ENCODE measurements at regions not wholly inside any gene's neighbourhood (a gene's known extent, or its start where the extent isn't known, plus 50 kb on each side); places are given as distances from the start of the nearest gene placed in this dataset.
A peak's percentile ranks its signal among the peaks of the same experiment; 100 is the strongest.

- H3K36me3 ChIP-seq (ENCODE audit: control insufficient read depth in 1 of 2, insufficient read depth in 2 of 2, low read depth in 1 of 2, low read length in 2 of 2), result no peaks in the 10 kb centered on the region
- no peaks in the 10 kb centered on the region for H3K4me1 ChIP-seq (ENCODE audit: control insufficient read depth, insufficient read depth, low read depth, low read length)
- H4K8ac ChIP-seq (ENCODE audit: low read length), result no peak overlapping the region
- no peak overlapping the region for H3K18ac ChIP-seq (ENCODE audit: low read depth in 1 of 2, low read length in 2 of 2)
- no CpG with 5 or more reads among the region's 4 CpGs for WGBS
- DNase-seq, result peak; percentile 60
- H3K27me3 ChIP-seq (ENCODE audit: control insufficient read depth in 1 of 2, insufficient read depth in 1 of 2, low read length in 2 of 2), result peaks cover 3 to 4% of the 10 kb centered on the region in 2 experiments
- no peak overlapping the region for H2AK5ac ChIP-seq (ENCODE audit: low read length, severe bottlenecking)
- no peak overlapping the region for H2BK12ac ChIP-seq (ENCODE audit: low read length in 2 of 2)
- H3K79me1 ChIP-seq (replicated peaks; ENCODE audit: low read length, poor library complexity, severe bottlenecking), result no peaks in the 10 kb centered on the region
- no peaks in the 10 kb centered on the region for H3K9me3 ChIP-seq (ENCODE audit: control insufficient read depth, low read length)
- H3K23ac ChIP-seq (ENCODE audit: low read length in 2 of 2), result no peak overlapping the region
- H3K9ac ChIP-seq (ENCODE audit: low read length), result no peak overlapping the region
- H2BK5ac ChIP-seq (ENCODE audit: low read depth, low read length, poor library complexity, severe bottlenecking), result no peak overlapping the region
- H3K4me3 ChIP-seq (ENCODE audit: insufficient read depth in 1 of 2, low read depth in 1 of 2, low read length in 2 of 2), result no peak overlapping the region
- H3K4me2 ChIP-seq (ENCODE audit: low read length, poor library complexity, severe bottlenecking), result no peak overlapping the region
- H3K27ac ChIP-seq (ENCODE audit: low read length, poor library complexity, severe bottlenecking), result no peak overlapping the region
- H3K14ac ChIP-seq (ENCODE audit: low read length in 2 of 2), result no peak overlapping the region
- H4K91ac ChIP-seq (ENCODE audit: low read length), result no peak overlapping the region
- no peak overlapping the region for H2BK120ac ChIP-seq (ENCODE audit: low read depth, low read length)
- no peak overlapping the region for H2AFZ ChIP-seq (ENCODE audit: low read depth, low read length)
- H2BK15ac ChIP-seq (ENCODE audit: low read depth, poor library complexity, severe bottlenecking), result no peak overlapping the region
- no peak overlapping the region for H3K4ac ChIP-seq (ENCODE audit: low read depth in 1 of 2, low read length in 2 of 2)
These were observed 181.9 kb upstream of the KBTBD8 start for GRCh38 chr3:66816090-66816761.

- Histone ChIP-seq H2BK15ac (ENCODE audit: low read depth, poor library complexity, severe bottlenecking) (no peak overlapping the region), H4K91ac (ENCODE audit: low read length) (no peak overlapping the region), H3K23ac (ENCODE audit: low read length in 2 of 2) (no peak overlapping the region), H3K27ac (ENCODE audit: low read length, poor library complexity, severe bottlenecking) (no peak overlapping the region), H2AFZ (ENCODE audit: low read depth, low read length) (no peak overlapping the region), H2AK5ac (ENCODE audit: low read length, severe bottlenecking) (no peak overlapping the region), H3K4me2 (ENCODE audit: low read length, poor library complexity, severe bottlenecking) (no peak overlapping the region), H3K9me3 (ENCODE audit: control insufficient read depth, low read length) (no peaks in the 10 kb centered on the region), H2BK5ac (ENCODE audit: low read depth, low read length, poor library complexity, severe bottlenecking) (no peak overlapping the region), H3K14ac (ENCODE audit: low read length in 2 of 2) (no peak overlapping the region), H3K4me3 (ENCODE audit: insufficient read depth in 1 of 2, low read depth in 1 of 2, low read length in 2 of 2) (no peak overlapping the region), H4K8ac (ENCODE audit: low read length) (no peak overlapping the region), H3K36me3 (ENCODE audit: control insufficient read depth in 1 of 2, insufficient read depth in 2 of 2, low read depth in 1 of 2, low read length in 2 of 2) (no peaks in the 10 kb centered on the region), H2BK12ac (ENCODE audit: low read length in 2 of 2) (no peak overlapping the region), H3K27me3 (ENCODE audit: control insufficient read depth in 1 of 2, insufficient read depth in 1 of 2, low read length in 2 of 2) (peaks cover 3 to 4% of the 10 kb centered on the region in 2 experiments), H3K4ac (ENCODE audit: low read depth in 1 of 2, low read length in 2 of 2) (no peak overlapping the region), H3K18ac (ENCODE audit: low read depth in 1 of 2, low read length in 2 of 2) (no peak overlapping the region), H2BK120ac (ENCODE audit: low read depth, low read length) (no peak overlapping the region), H3K4me1 (ENCODE audit: control insufficient read depth, insufficient read depth, low read depth, low read length) (no peaks in the 10 kb centered on the region), H3K79me1 (replicated peaks; ENCODE audit: low read length, poor library complexity, severe bottlenecking) (no peaks in the 10 kb centered on the region), H3K9ac (ENCODE audit: low read length) (no peak overlapping the region)
- no peak for DNase-seq
- WGBS, result 65% methylated on average over 10 of the region's 10 CpGs
These were observed 180.1 kb upstream of the KBTBD8 start for GRCh38 chr3:66817951-66818557.

- no peak for DNase-seq
- Histone ChIP-seq H2AK5ac (ENCODE audit: low read length, severe bottlenecking) (no peak overlapping the region), H3K9me3 (ENCODE audit: control insufficient read depth, low read length) (no peaks in the 10 kb centered on the region), H3K14ac (ENCODE audit: low read length in 2 of 2) (no peak overlapping the region), H2AFZ (ENCODE audit: low read depth, low read length) (no peak overlapping the region), H3K18ac (ENCODE audit: low read depth in 1 of 2, low read length in 2 of 2) (no peak overlapping the region), H3K9ac (ENCODE audit: low read length) (no peak overlapping the region), H3K4me3 (ENCODE audit: insufficient read depth in 1 of 2, low read depth in 1 of 2, low read length in 2 of 2) (no peak overlapping the region), H3K36me3 (ENCODE audit: control insufficient read depth in 1 of 2, insufficient read depth in 2 of 2, low read depth in 1 of 2, low read length in 2 of 2) (no peaks in the 10 kb centered on the region), H4K8ac (ENCODE audit: low read length) (no peak overlapping the region), H2BK120ac (ENCODE audit: low read depth, low read length) (no peak overlapping the region), H3K4ac (ENCODE audit: low read depth in 1 of 2, low read length in 2 of 2) (no peak overlapping the region), H2BK5ac (ENCODE audit: low read depth, low read length, poor library complexity, severe bottlenecking) (no peak overlapping the region), H3K27me3 (ENCODE audit: control insufficient read depth in 1 of 2, insufficient read depth in 1 of 2, low read length in 2 of 2) (peaks cover 3 to 4% of the 10 kb centered on the region in 2 experiments), H3K23ac (ENCODE audit: low read length in 2 of 2) (no peak overlapping the region), H2BK15ac (ENCODE audit: low read depth, poor library complexity, severe bottlenecking) (no peak overlapping the region), H2BK12ac (ENCODE audit: low read length in 2 of 2) (no peak overlapping the region), H3K4me1 (ENCODE audit: control insufficient read depth, insufficient read depth, low read depth, low read length) (no peaks in the 10 kb centered on the region), H4K91ac (ENCODE audit: low read length) (no peak overlapping the region), H3K27ac (ENCODE audit: low read length, poor library complexity, severe bottlenecking) (no peak overlapping the region), H3K4me2 (ENCODE audit: low read length, poor library complexity, severe bottlenecking) (no peak overlapping the region), H3K79me1 (replicated peaks; ENCODE audit: low read length, poor library complexity, severe bottlenecking) (no peaks in the 10 kb centered on the region)
- WGBS, result 66% methylated on average over 3 of the region's 3 CpGs
These were observed 178.1 kb upstream of the KBTBD8 start for GRCh38 chr3:66819993-66820501.

- peak; percentile 62 for DNase-seq
- Histone ChIP-seq H3K4me1 (ENCODE audit: control insufficient read depth, insufficient read depth, low read depth, low read length) (no peaks in the 10 kb centered on the region), H3K27ac (ENCODE audit: low read length, poor library complexity, severe bottlenecking) (no peak overlapping the region), H2BK120ac (ENCODE audit: low read depth, low read length) (no peak overlapping the region), H3K23ac (ENCODE audit: low read length in 2 of 2) (no peak overlapping the region), H3K4me2 (ENCODE audit: low read length, poor library complexity, severe bottlenecking) (no peak overlapping the region), H4K8ac (ENCODE audit: low read length) (no peak overlapping the region), H2BK12ac (ENCODE audit: low read length in 2 of 2) (no peak overlapping the region), H4K91ac (ENCODE audit: low read length) (no peak overlapping the region), H3K4me3 (ENCODE audit: insufficient read depth in 1 of 2, low read depth in 1 of 2, low read length in 2 of 2) (no peak overlapping the region), H3K9me3 (ENCODE audit: control insufficient read depth, low read length) (no peaks in the 10 kb centered on the region), H3K9ac (ENCODE audit: low read length) (no peak overlapping the region), H3K79me1 (replicated peaks; ENCODE audit: low read length, poor library complexity, severe bottlenecking) (no peaks in the 10 kb centered on the region), H2BK15ac (ENCODE audit: low read depth, poor library complexity, severe bottlenecking) (no peak overlapping the region), H3K4ac (ENCODE audit: low read depth in 1 of 2, low read length in 2 of 2) (no peak overlapping the region), H2AK5ac (ENCODE audit: low read length, severe bottlenecking) (no peak overlapping the region), H2AFZ (ENCODE audit: low read depth, low read length) (no peak overlapping the region), H3K36me3 (ENCODE audit: control insufficient read depth in 1 of 2, insufficient read depth in 2 of 2, low read depth in 1 of 2, low read length in 2 of 2) (no peaks in the 10 kb centered on the region), H2BK5ac (ENCODE audit: low read depth, low read length, poor library complexity, severe bottlenecking) (no peak overlapping the region), H3K14ac (ENCODE audit: low read length in 2 of 2) (no peak overlapping the region), H3K27me3 (ENCODE audit: control insufficient read depth in 1 of 2, insufficient read depth in 1 of 2, low read length in 2 of 2) (peaks cover 4 to 14% of the 10 kb centered on the region in 2 experiments), H3K18ac (ENCODE audit: low read depth in 1 of 2, low read length in 2 of 2) (no peak overlapping the region)
- 70% methylated on average over 9 of the region's 11 CpGs for WGBS
These were observed 175.7 kb upstream of the KBTBD8 start for GRCh38 chr3:66822186-66823008.
